Naive thymus-derived CD4-positive, alpha-beta T cell (primary cell): ENCODE measurements at regions not wholly inside any gene's neighbourhood (a gene's known extent, or its start where the extent isn't known, plus 50 kb on each side); places are given as distances from the start of the nearest gene placed in this dataset.

Experiments used
- ATAC-seq: fragments of 150-1000 bp; cut with Tn5 transposase; 2 replicates; pipeline ENCODE4 v1.10.0; 2021; ENCODE audit warnings: mild to moderate bottlenecking, moderate library complexity
- CTCF ChIA-PET: fragments of 350-600 bp; sonication (Branson Sonifier 250); formaldehyde crosslinking; loops from one replicate; lab custom pipeline; 2021; ENCODE audit warnings: antibody characterized with exemption; lab: Charles Lee
- POLR2A ChIA-PET: fragments of 350-600 bp; sonication (Branson Sonifier 250); formaldehyde crosslinking; loops from one replicate; lab custom pipeline; 2021; ENCODE audit warnings: antibody characterized with exemption, inconsistent platforms; lab: Charles Lee
- DNase-seq, 9 donors: peaks; one replicate each; pipeline versions ENCODE4 v3.0.0 to v3.0.0-alpha.2; 2020 to 2022; ENCODE audit warnings: mixed read lengths in 1 of 9
- H3K27ac ChIP-seq: one replicate; pipeline ENCODE4 v1.7.0; 2013; ENCODE audit warnings: mild to moderate bottlenecking, low read depth, low read length, moderate library complexity
- H3K27me3 ChIP-seq, 2 donors: one replicate each; pipeline ENCODE4 v1.7.0; 2013; ENCODE audit warnings: low read length in 2 of 2, mild to moderate bottlenecking in 2 of 2, moderate library complexity in 2 of 2; ENCODE audit not compliant: control insufficient read depth in 2 of 2, insufficient read depth in 2 of 2
- H3K36me3 ChIP-seq, 3 experiments: 1 replicate in 2 of 3; 2 replicates in 1 of 3; pipeline ENCODE4 v1.7.0; 2013; ENCODE audit warnings: low read length in 3 of 3, mild to moderate bottlenecking in 3 of 3, moderate library complexity in 1 of 3; ENCODE audit not compliant: insufficient read depth in 3 of 3, control insufficient read depth in 2 of 3
- H3K4me1 ChIP-seq, 2 donors: one replicate each; pipeline ENCODE4 v1.7.0; 2013; ENCODE audit warnings: low read length in 2 of 2, mild to moderate bottlenecking in 2 of 2, moderate library complexity in 1 of 2; ENCODE audit not compliant: control insufficient read depth in 2 of 2, insufficient read depth in 2 of 2
- H3K4me3 ChIP-seq: 2 replicates; pipeline ENCODE4 v1.7.0; 2013; ENCODE audit warnings: mild to moderate bottlenecking, low read length
- H3K9me3 ChIP-seq, 3 experiments: 1 replicate in 2 of 3; 2 replicates in 1 of 3; pipeline ENCODE4 v1.7.0; 2013; ENCODE audit warnings: low read length in 3 of 3; ENCODE audit not compliant: control insufficient read depth in 2 of 3
- H3K27ac Mint-ChIP-seq, 9 donors: one replicate each; pipeline ENCODE4 v1.8.0; 2020 to 2022; ENCODE audit warnings: mixed read lengths in 9 of 9, mild to moderate bottlenecking in 8 of 9, moderate library complexity in 5 of 9, inconsistent platforms in 2 of 9
- H3K27me3 Mint-ChIP-seq, 5 donors: one replicate each; pipeline ENCODE4 v1.8.0; 2021 to 2022; ENCODE audit warnings: mixed read lengths in 5 of 5, mild to moderate bottlenecking in 1 of 5
- H3K36me3 Mint-ChIP-seq, 5 donors: one replicate each; pipeline ENCODE4 v1.8.0; 2020 to 2022; ENCODE audit warnings: mixed read lengths in 5 of 5, mild to moderate bottlenecking in 3 of 5, inconsistent platforms in 1 of 5
- H3K4me1 Mint-ChIP-seq, 7 donors: one replicate each; pipeline ENCODE4 v1.8.0; 2020 to 2022; ENCODE audit warnings: mixed read lengths in 7 of 7, mild to moderate bottlenecking in 3 of 7, inconsistent platforms in 1 of 7
- H3K4me3 Mint-ChIP-seq, 10 donors: one replicate each; pipeline ENCODE4 v1.8.0; 2020 to 2022; ENCODE audit warnings: mild to moderate bottlenecking in 10 of 10, mixed read lengths in 10 of 10, moderate library complexity in 6 of 10, inconsistent platforms in 2 of 10
- H3K9me3 Mint-ChIP-seq, 11 donors: one replicate each; pipeline ENCODE4 v1.8.0; 2020 to 2022; ENCODE audit warnings: mixed read lengths in 11 of 11, mild to moderate bottlenecking in 4 of 11, inconsistent platforms in 1 of 11, moderate library complexity in 1 of 11
- intact Hi-C, 2 donors: fragments of 100-400 bp; cut with micrococcal nuclease; formaldehyde crosslinking; loops; one replicate each; pipeline ENCODE4 v1.15.1; 2023

GRCh38 chr6:130765181-130765727 lies 62.0 kb upstream of the SMLR1 start:
- H3K36me3 Mint-ChIP-seq, result peaks cover 0 to 2% (median 0%) of the 10 kb centered on the region in 5 donors
- H3K9me3 Mint-ChIP-seq, result peaks cover 0 to 3% (median 0%) of the 10 kb centered on the region in 11 donors
- H3K4me1 Mint-ChIP-seq, result peaks cover 0 to 2% (median 0%) of the 10 kb centered on the region in 7 donors
- ATAC-seq (no peak), DNase-seq (no peak)
- no peak overlapping the region for H3K4me3 Mint-ChIP-seq
- no peaks in the 10 kb centered on the region for H3K27me3 ChIP-seq
- H3K4me1 ChIP-seq, result no peaks in the 10 kb centered on the region
- ChIA-PET POLR2A (no interaction called here), CTCF (no interaction called here)
- intact Hi-C loops, result no loop called here
- no peak overlapping the region for H3K27ac ChIP-seq
- no peaks in the 10 kb centered on the region for H3K9me3 ChIP-seq
- no peak overlapping the region for H3K27ac Mint-ChIP-seq
- peaks cover 0 to 29% (median 5%) of the 10 kb centered on the region in 5 donors for H3K27me3 Mint-ChIP-seq
- no peak overlapping the region for H3K4me3 ChIP-seq
- no peaks in the 10 kb centered on the region for H3K36me3 ChIP-seq

- Mint-ChIP-seq H3K4me1 (peaks cover 0 to 2% (median 0%) of the 10 kb centered on the region in 7 donors), H3K9me3 (peaks cover 0 to 3% (median 0%) of the 10 kb centered on the region in 11 donors), H3K4me3 (no peak overlapping the region), H3K27ac (no peak overlapping the region), H3K36me3 (no peaks in the 10 kb centered on the region), H3K27me3 (peaks cover 0 to 22% (median 4%) of the 10 kb centered on the region in 5 donors)
- H3K4me1 ChIP-seq, result no peaks in the 10 kb centered on the region
- ATAC-seq (no peak), DNase-seq (no peak)
- H3K27ac ChIP-seq, result no peak overlapping the region
- ChIA-PET POLR2A (no interaction called here), CTCF (no interaction called here)
- H3K27me3 ChIP-seq, result no peaks in the 10 kb centered on the region
- no peak overlapping the region for H3K4me3 ChIP-seq
- H3K9me3 ChIP-seq, result no peaks in the 10 kb centered on the region
- intact Hi-C loops, result no loop called here
- H3K36me3 ChIP-seq, result no peaks in the 10 kb centered on the region
Measured at GRCh38 chr6:130766239-130767144, 60.7 kb upstream of the SMLR1 start.

- Histone ChIP-seq H3K4me1 (no peaks in the 10 kb centered on the region), H3K4me3 (no peak overlapping the region), H3K9me3 (no peaks in the 10 kb centered on the region), H3K27ac (no peak overlapping the region), H3K27me3 (no peaks in the 10 kb centered on the region), H3K36me3 (no peaks in the 10 kb centered on the region)
- ATAC-seq (no peak), DNase-seq (no peak)
- ChIA-PET POLR2A (no interaction called here), CTCF (no interaction called here)
- Mint-ChIP-seq H3K27ac (no peak overlapping the region), H3K4me3 (no peak overlapping the region), H3K9me3 (peaks cover 0 to 3% (median 0%) of the 10 kb centered on the region in 11 donors), H3K36me3 (no peaks in the 10 kb centered on the region), H3K4me1 (no peaks in the 10 kb centered on the region), H3K27me3 (peaks cover 0 to 2% (median 0%) of the 10 kb centered on the region in 5 donors)
- intact Hi-C loops, result no loop called here
Measured at GRCh38 chr6:130769861-130770260, 57.3 kb upstream of the SMLR1 start.

GRCh38 chr6:130771741-130772140 lies 55.5 kb upstream of the SMLR1 start:
- Histone ChIP-seq H3K9me3 (no peaks in the 10 kb centered on the region), H3K36me3 (no peaks in the 10 kb centered on the region), H3K4me3 (no peak overlapping the region), H3K4me1 (no peaks in the 10 kb centered on the region), H3K27me3 (no peaks in the 10 kb centered on the region), H3K27ac (no peak overlapping the region)
- CTCF ChIA-PET, result no interaction called here
- POLR2A ChIA-PET, result no interaction called here
- Mint-ChIP-seq H3K4me1 (peaks cover 6 to 9% (median 7%) of the 10 kb centered on the region in 7 donors), H3K4me3 (no peak overlapping the region), H3K27me3 (peaks cover 0 to 2% (median 0%) of the 10 kb centered on the region in 5 donors), H3K27ac (no peak overlapping the region), H3K36me3 (no peaks in the 10 kb centered on the region), H3K9me3 (peaks cover 0 to 1% (median 0%) of the 10 kb centered on the region in 11 donors)
- DNase-seq (no peak), ATAC-seq (no peak)
- intact Hi-C loops, result no loop called here

- H3K4me1 ChIP-seq, result no peaks in the 10 kb centered on the region
- ChIA-PET POLR2A (no interaction called here), CTCF (no interaction called here)
- intact Hi-C loops, result no loop called here
- DNase-seq (no peak), ATAC-seq (no peak)
- no peaks in the 10 kb centered on the region for H3K9me3 ChIP-seq
- no peaks in the 10 kb centered on the region for H3K36me3 Mint-ChIP-seq
- no peak overlapping the region for H3K27ac Mint-ChIP-seq
- peaks cover 0 to 2% (median 0%) of the 10 kb centered on the region in 5 donors for H3K27me3 Mint-ChIP-seq
- no peak overlapping the region for H3K4me3 Mint-ChIP-seq
- H3K27ac ChIP-seq, result no peak overlapping the region
- H3K9me3 Mint-ChIP-seq, result no peaks in the 10 kb centered on the region
- no peak overlapping the region for H3K4me3 ChIP-seq
- no peaks in the 10 kb centered on the region for H3K27me3 ChIP-seq
- H3K4me1 Mint-ChIP-seq, result peaks cover 6 to 27% (median 22%) of the 10 kb centered on the region in 7 donors
- no peaks in the 10 kb centered on the region for H3K36me3 ChIP-seq
Measured at GRCh38 chr6:130773860-130774259, 53.3 kb upstream of the SMLR1 start.

- H3K27ac Mint-ChIP-seq, result no peak overlapping the region
- peaks cover 14 to 44% (median 38%) of the 10 kb centered on the region in 7 donors for H3K4me1 Mint-ChIP-seq
- POLR2A ChIA-PET, result no interaction called here
- no peak overlapping the region for H3K4me3 Mint-ChIP-seq
- H3K27me3 ChIP-seq, result no peaks in the 10 kb centered on the region
- H3K9me3 Mint-ChIP-seq, result peaks cover 0 to 10% (median 0%) of the 10 kb centered on the region in 11 donors
- CTCF ChIA-PET, result interaction anchor here (0.7 kb wide), 1 partner anchor 341 kb away, joined by 3 read pairs; no protein-coding TSS in a partner anchor
- H3K4me3 ChIP-seq, result no peak overlapping the region
- peaks cover 0 to 3% (median 0%) of the 10 kb centered on the region in 5 donors for H3K36me3 Mint-ChIP-seq
- no peak for ATAC-seq
- H3K9me3 ChIP-seq, result no peaks in the 10 kb centered on the region
- no peaks in the 10 kb centered on the region for H3K27me3 Mint-ChIP-seq
- no peaks in the 10 kb centered on the region for H3K36me3 ChIP-seq
- no peak for DNase-seq
- intact Hi-C loops, result loop anchor here in 1 of 2 donors (5.0 kb wide), 1 partner anchor 52 kb away; the partner anchor contains the start of gene SMLR1
- peaks cover 0 to 9% of the 10 kb centered on the region in 2 donors for H3K4me1 ChIP-seq
- H3K27ac ChIP-seq, result no peak overlapping the region
Measured at GRCh38 chr6:130775411-130776012, 51.7 kb upstream of the SMLR1 start.
